Activated T-cell treated with anti-CD3 and anti-CD28 coated beads, Interleukin-2, amount 50 U/mL, for 4 hours (primary cell): ENCODE measurements at regions not wholly inside any gene's neighbourhood (a gene's known extent, or its start where the extent isn't known, plus 50 kb on each side); places are given as distances from the start of the nearest gene placed in this dataset.
"Not testable (repeated sequence)": the region's sequence is repeated elsewhere in the genome, so short reads cannot be mapped to it uniquely, and the experiment has no call there.

Experiments
- ATAC-seq, 2 donors: fragments of 200-7000 bp; cut with Tn5 transposase; one replicate each; pipeline ENCODE4 v1.10.0; 2021
- DNase-seq: peaks from one replicate; pipeline ENCODE4 v3.0.0-alpha.2; 2020
- H3K27me3 Mint-ChIP-seq: one replicate; pipeline ENCODE4 v1.8.0; 2021; ENCODE audit warnings: low read depth, mixed read lengths
- H3K36me3 Mint-ChIP-seq: one replicate; pipeline ENCODE4 v1.8.0; 2022; ENCODE audit warnings: mixed read lengths; ENCODE audit not compliant: insufficient read depth
- H3K4me1 Mint-ChIP-seq: one replicate; pipeline ENCODE4 v1.8.0; 2021; ENCODE audit warnings: low read depth, mixed read lengths
- H3K4me3 Mint-ChIP-seq: one replicate; pipeline ENCODE4 v1.8.0; 2021; ENCODE audit warnings: mild to moderate bottlenecking, moderate library complexity, mixed read lengths
- H3K9me3 Mint-ChIP-seq: one replicate; pipeline ENCODE4 v1.8.0; 2021; ENCODE audit warnings: mixed read lengths

GRCh38 chr13:56528040-56528790 is 612.5 kb upstream of the PRR20A start:
- H3K4me1 Mint-ChIP-seq: no peaks in the 10 kb centered on the region
- DNase-seq: no peak
- H3K9me3 Mint-ChIP-seq: peaks cover 12% of the 10 kb centered on the region
- no peak overlapping the region for H3K4me3 Mint-ChIP-seq
- no peaks in the 10 kb centered on the region for H3K27me3 Mint-ChIP-seq
- no peak for ATAC-seq
- no peaks in the 10 kb centered on the region for H3K36me3 Mint-ChIP-seq

DNA sequence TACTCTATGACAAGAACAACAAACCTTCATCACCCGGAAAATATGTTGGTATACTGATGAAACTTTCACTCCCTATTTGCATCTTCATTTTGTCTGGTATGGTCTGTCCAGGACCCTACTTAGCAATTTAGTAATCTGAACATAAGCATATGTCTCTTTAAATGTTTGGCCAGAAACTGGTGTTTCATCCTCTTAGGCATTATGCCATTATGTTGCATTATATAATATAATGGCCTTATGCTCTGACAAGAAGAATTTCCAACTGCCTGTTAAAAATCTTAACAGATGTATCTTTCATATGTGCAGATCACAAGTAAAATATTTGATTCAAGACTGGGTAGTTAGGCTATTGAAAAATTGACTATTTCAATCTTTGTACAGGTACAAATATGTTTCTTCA is 610.6 kb upstream of the PRR20A start:
- peaks cover 6% of the 10 kb centered on the region for H3K9me3 Mint-ChIP-seq
- DNase-seq: no peak

GRCh38 chr13:56547921-56548320 is 592.8 kb upstream of the PRR20A start:
- not testable (repeated sequence) for ATAC-seq

More for the DNA sequence above, 610.6 kb upstream of the PRR20A start:
- no peak overlapping the region for H3K4me3 Mint-ChIP-seq
- no peaks in the 10 kb centered on the region for H3K27me3 Mint-ChIP-seq
- no peaks in the 10 kb centered on the region for H3K4me1 Mint-ChIP-seq
- H3K36me3 Mint-ChIP-seq: no peaks in the 10 kb centered on the region
- no peak for ATAC-seq

DNA sequence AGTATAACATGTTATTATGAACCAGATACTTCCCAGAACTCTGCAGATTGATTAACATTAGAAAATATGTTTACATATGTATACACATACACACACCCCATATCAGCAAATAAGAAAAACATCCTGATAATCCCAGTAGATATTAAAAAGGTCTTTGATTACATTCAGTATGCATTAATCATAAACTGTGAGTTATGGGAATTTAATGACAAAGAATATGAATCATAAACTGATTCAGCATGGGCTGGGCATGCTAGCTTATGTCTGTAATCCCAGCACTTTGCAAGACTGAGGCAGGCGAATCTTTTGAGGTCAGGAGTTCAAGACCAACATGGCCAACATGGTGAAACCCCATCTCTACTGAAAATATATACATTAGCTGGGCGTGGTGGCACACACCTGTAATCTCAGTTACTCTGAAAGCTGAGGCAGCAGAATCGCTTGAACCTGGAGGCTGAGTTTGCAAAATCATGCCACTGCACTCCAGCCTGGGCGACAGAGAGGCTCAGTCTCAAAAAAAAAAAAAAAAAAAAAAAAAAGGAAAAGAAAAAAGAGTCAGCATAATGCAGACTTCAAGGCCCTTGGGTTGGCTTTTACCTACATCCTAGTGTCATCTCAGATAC is 581.9 kb upstream of the PRR20A start:
- Mint-ChIP-seq H3K9me3 (peaks cover 17% of the 10 kb centered on the region), H3K36me3 (no peaks in the 10 kb centered on the region)

More at GRCh38 chr13:56547921-56548320, 592.8 kb upstream of the PRR20A start:
- not testable (repeated sequence) for DNase-seq, H3K4me3 Mint-ChIP-seq, H3K27me3 Mint-ChIP-seq, H3K4me1 Mint-ChIP-seq, H3K36me3 Mint-ChIP-seq
- H3K9me3 Mint-ChIP-seq: peaks cover 11% of the 10 kb centered on the region

GRCh38 chr13:56561327-56561726 is 579.4 kb upstream of the PRR20A start:
- peaks cover 20% of the 10 kb centered on the region for H3K9me3 Mint-ChIP-seq
- H3K27me3 Mint-ChIP-seq: no peaks in the 10 kb centered on the region
- no peak overlapping the region for H3K4me3 Mint-ChIP-seq
- ATAC-seq: no peak
- H3K4me1 Mint-ChIP-seq: no peaks in the 10 kb centered on the region
- no peaks in the 10 kb centered on the region for H3K36me3 Mint-ChIP-seq
- no peak for DNase-seq

More for the DNA sequence above, 581.9 kb upstream of the PRR20A start:
- H3K4me1 Mint-ChIP-seq: no peaks in the 10 kb centered on the region
- DNase-seq (no peak), ATAC-seq (no peak)
- no peak overlapping the region for H3K4me3 Mint-ChIP-seq
- no peaks in the 10 kb centered on the region for H3K27me3 Mint-ChIP-seq

GRCh38 chr13:56563663-56564062 is 577.1 kb upstream of the PRR20A start:
- DNase-seq (no peak), ATAC-seq (no peak)
- Mint-ChIP-seq H3K27me3 (no peaks in the 10 kb centered on the region), H3K36me3 (no peaks in the 10 kb centered on the region), H3K4me1 (no peaks in the 10 kb centered on the region), H3K4me3 (no peak overlapping the region), H3K9me3 (peaks cover 7% of the 10 kb centered on the region)

DNA sequence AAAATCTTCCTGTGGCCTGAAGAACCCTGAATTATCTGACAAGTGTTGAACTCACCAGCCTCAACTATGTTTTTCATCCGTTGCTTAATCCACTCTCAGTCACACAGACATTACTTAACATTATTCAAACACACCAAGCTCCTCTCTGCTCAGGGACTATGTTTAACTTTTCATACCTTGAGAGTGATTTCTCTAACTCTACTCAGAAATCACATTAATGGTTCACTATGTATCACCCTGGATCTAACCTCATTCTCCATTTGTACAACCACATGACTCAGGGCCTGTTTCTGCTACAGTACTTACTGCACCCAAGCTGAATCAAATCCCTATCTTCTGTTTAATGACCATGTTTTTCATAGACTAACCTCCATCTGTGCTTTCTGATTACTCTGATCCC is 553.7 kb upstream of the PRR20A start:
- Mint-ChIP-seq H3K4me1 (no peaks in the 10 kb centered on the region), H3K4me3 (no peak overlapping the region), H3K27me3 (no peaks in the 10 kb centered on the region), H3K9me3 (peaks cover 25% of the 10 kb centered on the region), H3K36me3 (no peaks in the 10 kb centered on the region)
- ATAC-seq (no peak), DNase-seq (no peak)

GRCh38 chr13:56615572-56615971 is 525.1 kb upstream of the PRR20A start:
- Mint-ChIP-seq H3K9me3 (peaks cover 9% of the 10 kb centered on the region), H3K36me3 (no peaks in the 10 kb centered on the region), H3K27me3 (no peaks in the 10 kb centered on the region), H3K4me3 (no peak overlapping the region), H3K4me1 (no peaks in the 10 kb centered on the region)
- no peak for ATAC-seq
- DNase-seq: no peak

- Mint-ChIP-seq H3K9me3 (peaks cover 32% of the 10 kb centered on the region), H3K4me3 (no peak overlapping the region), H3K4me1 (no peaks in the 10 kb centered on the region), H3K36me3 (no peaks in the 10 kb centered on the region), H3K27me3 (no peaks in the 10 kb centered on the region)
- ATAC-seq: no peak
- no peak for DNase-seq
Measured at GRCh38 chr13:56622840-56623239, 517.9 kb upstream of the PRR20A start.

- not testable (repeated sequence) for H3K4me1 Mint-ChIP-seq, ATAC-seq, DNase-seq, H3K4me3 Mint-ChIP-seq, H3K27me3 Mint-ChIP-seq, H3K36me3 Mint-ChIP-seq
- H3K9me3 Mint-ChIP-seq: peaks cover 56% of the 10 kb centered on the region
Measured at GRCh38 chr13:56628886-56629285, 511.8 kb upstream of the PRR20A start.

- ATAC-seq, DNase-seq, H3K27me3 Mint-ChIP-seq, H3K36me3 Mint-ChIP-seq, H3K4me3 Mint-ChIP-seq, H3K4me1 Mint-ChIP-seq: not testable (repeated sequence)
- peaks cover 47% of the 10 kb centered on the region for H3K9me3 Mint-ChIP-seq
Measured at GRCh38 chr13:56631060-56631459, 509.7 kb upstream of the PRR20A start.

GRCh38 chr13:56653043-56653442 is 487.7 kb upstream of the PRR20A start:
- Mint-ChIP-seq H3K4me1 (no peaks in the 10 kb centered on the region), H3K27me3 (no peaks in the 10 kb centered on the region), H3K36me3 (no peaks in the 10 kb centered on the region), H3K9me3 (peaks cover 31% of the 10 kb centered on the region), H3K4me3 (no peak overlapping the region)
- DNase-seq (no peak), ATAC-seq (no peak)

DNA sequence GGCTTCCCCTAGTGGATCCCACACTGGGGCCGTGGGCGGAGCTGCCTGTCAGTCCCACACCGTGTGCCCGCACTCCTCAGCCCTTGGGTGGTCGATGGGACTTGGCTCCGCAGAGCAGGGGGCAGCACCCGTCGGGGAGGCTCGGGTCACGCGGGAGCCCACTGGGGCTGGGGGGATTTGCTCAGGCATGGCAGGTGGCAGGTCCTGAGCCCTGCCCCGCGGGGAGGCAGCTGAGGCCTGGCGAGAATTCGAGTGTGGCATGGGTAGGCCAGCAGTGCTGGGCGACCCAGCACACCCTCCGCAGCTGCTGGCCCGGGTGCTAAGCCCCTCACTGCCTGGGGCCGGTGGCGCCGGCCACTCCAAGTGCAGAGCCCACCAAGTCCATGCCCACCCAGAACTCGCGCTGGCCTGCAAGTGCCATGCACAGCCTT is 481.7 kb upstream of the PRR20A start:
- no peaks in the 10 kb centered on the region for H3K36me3 Mint-ChIP-seq
- H3K4me3 Mint-ChIP-seq: no peak overlapping the region
- peak; percentile 4 for DNase-seq
- H3K27me3 Mint-ChIP-seq: no peaks in the 10 kb centered on the region
- H3K4me1 Mint-ChIP-seq: no peaks in the 10 kb centered on the region
- no peak for ATAC-seq
- peaks cover 15% of the 10 kb centered on the region for H3K9me3 Mint-ChIP-seq

- Mint-ChIP-seq H3K4me1 (no peaks in the 10 kb centered on the region), H3K4me3 (no peak overlapping the region), H3K9me3 (peaks cover 10% of the 10 kb centered on the region), H3K27me3 (no peaks in the 10 kb centered on the region), H3K36me3 (no peaks in the 10 kb centered on the region)
- ATAC-seq: no peak
- DNase-seq: no peak
Measured at GRCh38 chr13:56670563-56670962, 470.2 kb upstream of the PRR20A start.

GRCh38 chr13:56681404-56681803 is 459.3 kb upstream of the PRR20A start:
- DNase-seq: no peak
- Mint-ChIP-seq H3K4me3 (no peak overlapping the region), H3K27me3 (no peaks in the 10 kb centered on the region), H3K36me3 (no peaks in the 10 kb centered on the region), H3K4me1 (no peaks in the 10 kb centered on the region), H3K9me3 (peaks cover 32% of the 10 kb centered on the region)
- ATAC-seq: no peak
